ENCODE measurements at regions not wholly inside any gene's neighbourhood (a gene's known extent, or its start where the extent isn't known, plus 50 kb on each side); places are given as distances from the start of the nearest gene placed in this dataset.

GRCh38 chr21:34221331-34222030 is 142.3 kb upstream of the KCNE2 start:
- TF ChIP-seq CTCF (IDR thresholded peaks at IDR 0.05) (no peak), POLR2AphosphoS5 (IDR thresholded peaks at IDR 0.05) (no peak), POLR2A (IDR thresholded peaks at IDR 0.05) (no peak)

Data from prostate gland (tissue), 2 donors.